GM19452 (cell line): ENCODE measurements at regions not wholly inside any gene's neighbourhood (a gene's known extent, or its start where the extent isn't known, plus 50 kb on each side); places are given as distances from the start of the nearest gene placed in this dataset.
"Not testable (repeated sequence)": the region's sequence is repeated elsewhere in the genome, so short reads cannot be mapped to it uniquely, and the experiment has no call there.

Experiments
- ATAC-seq: cut with Tn5 transposase; IDR thresholded peaks from one replicate; pipeline ENCODE4 v1.9.1; 2021; ENCODE audit not compliant: unreplicated experiment

DNA sequence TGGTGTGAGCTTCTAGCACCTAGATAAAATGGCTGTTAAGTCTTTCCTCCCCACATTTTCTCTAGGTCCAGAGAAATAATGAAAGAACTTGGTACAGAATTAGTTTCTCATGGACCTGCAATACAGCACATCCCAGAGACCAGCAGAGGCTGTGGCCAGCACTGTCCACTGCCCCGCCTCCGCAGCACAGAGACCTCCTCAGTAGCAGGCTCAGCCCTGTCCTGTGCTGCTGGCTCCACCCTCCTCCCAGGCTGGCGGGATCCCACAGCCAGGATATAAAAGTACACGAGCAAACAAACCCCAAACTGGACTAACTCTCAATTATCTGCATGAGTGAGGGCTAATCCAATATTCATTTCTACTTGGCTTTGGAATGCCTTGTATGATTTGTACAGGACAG, 401.5 kb downstream of the RPS6KC1 start:
- no peak for ATAC-seq

DNA sequence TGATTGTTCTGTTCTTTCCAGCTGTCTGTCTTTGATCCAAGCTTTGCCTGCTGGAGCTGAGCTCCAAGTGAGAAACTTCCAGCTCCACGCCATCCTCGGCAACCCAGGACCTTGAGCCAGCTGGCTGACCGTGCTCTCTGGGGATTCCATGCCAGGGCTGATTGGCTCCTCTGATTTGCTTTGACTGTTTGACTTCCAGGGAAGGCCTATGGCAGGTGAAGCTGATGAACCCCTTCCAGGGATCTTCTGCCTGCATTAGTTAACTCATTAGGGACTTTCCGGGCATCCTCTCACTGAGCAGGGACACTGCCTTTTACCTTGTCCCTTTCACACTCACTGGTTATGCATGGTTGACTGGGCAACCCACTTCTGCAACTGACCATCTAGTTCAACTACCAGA, 406.1 kb downstream of the RPS6KC1 start:
- no peak for ATAC-seq

DNA sequence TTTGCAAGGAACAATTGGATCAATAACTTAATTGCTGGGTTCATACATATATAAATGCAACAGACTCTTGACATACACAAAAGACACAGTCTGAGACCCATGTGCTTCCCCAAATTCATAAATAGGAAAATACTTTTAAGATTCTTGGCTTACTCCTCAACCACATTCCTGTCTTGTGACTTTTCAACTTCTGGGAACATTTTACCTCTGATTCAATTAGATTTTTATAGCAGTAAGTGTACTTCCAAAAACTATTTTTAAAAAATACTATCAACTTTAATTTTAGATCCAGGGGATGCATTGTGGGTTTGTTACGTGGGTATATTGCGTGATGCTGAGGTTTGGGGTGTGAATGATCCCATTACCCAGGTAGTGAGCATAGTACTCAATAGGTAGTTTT, 406.7 kb downstream of the RPS6KC1 start:
- no peak for ATAC-seq

DNA sequence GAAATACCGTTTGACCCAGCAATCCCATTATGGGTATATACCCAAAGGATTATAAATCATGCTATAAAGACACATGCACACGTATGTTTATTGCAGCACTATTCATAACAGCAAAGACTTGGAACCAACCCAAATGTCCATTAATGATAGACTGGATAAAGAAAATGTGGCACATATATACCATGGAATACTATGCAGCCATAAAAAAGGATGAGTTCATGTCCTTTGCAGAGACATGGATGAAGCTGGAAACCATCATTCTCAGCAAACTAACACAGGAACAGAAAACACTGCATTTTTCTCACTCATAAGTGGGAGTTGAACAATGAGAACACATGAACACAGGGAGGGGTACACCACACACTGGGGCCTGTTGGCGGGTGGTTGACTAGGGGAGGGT, 411.3 kb downstream of the RPS6KC1 start:
- ATAC-seq = not testable (repeated sequence)

DNA sequence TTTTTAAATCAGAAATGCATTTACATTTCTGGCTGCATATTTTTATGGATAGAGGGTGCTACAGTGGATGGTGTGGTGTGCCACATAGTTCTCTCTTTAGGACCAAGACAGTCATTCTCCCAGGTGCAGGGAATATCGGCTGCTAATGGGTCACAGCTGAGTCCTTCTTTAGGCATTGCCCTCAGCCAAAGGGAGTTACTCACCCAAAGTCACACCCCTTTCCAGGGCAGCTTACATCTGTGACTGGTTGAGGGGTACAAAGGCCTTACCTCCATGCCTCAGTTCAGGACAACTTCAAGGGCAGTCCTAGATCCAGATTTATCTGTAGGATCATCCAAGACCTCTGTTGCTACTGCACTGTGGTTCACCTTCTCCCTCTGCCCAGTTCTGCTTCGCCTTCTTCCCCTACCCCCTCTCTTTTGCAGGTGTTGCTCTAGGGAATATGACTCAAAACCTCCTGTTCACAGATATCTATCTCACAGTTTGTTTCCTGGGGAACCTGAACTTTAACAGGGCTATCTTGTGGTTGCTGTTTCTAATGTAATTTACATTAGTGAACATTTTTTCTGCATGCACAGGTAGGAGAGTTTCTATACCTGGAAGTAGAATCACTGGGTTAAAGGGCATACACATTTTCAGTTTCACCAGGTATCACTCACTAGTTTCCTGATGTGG, 413.9 kb downstream of the RPS6KC1 start:
- no peak for ATAC-seq

DNA sequence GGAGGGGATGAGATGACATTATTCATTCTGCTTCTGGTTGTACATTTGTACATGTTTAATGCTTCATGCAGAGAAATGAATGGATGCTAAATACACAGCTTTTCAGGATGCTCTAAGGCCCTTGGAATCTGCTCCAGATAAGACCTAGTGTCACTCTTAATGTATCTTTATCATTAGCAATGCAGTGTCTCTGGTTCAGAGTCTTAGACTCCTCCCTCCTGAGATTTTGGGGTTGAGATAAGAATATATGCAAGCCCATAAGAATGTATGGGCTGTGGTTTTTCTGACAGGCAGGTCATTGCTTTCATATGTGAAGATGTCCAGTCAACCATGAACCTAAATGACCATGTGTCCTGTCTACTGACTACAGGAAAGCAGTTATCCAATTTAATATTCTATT, 415.5 kb downstream of the RPS6KC1 start:
- no peak for ATAC-seq

DNA sequence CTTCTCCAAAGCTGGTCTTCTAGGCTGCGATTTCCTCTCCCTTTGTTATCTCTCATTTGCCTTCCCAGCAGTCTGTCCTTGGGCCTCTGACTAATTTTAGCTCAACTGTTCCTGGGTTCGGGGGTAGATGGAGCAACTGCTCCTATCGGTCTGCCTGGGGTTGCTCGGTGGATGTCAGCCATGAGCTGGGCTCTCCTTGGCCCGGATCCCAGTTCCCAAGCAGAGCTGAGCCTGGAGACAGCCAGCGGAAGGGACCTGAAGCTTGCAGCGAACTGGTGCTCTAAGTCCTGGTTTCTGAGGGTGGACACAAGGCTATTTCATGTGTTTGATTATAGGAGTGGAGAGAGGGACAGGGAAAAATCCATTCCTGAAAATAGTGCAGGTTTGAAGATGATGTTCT, 423.0 kb downstream of the RPS6KC1 start:
- no peak for ATAC-seq

DNA sequence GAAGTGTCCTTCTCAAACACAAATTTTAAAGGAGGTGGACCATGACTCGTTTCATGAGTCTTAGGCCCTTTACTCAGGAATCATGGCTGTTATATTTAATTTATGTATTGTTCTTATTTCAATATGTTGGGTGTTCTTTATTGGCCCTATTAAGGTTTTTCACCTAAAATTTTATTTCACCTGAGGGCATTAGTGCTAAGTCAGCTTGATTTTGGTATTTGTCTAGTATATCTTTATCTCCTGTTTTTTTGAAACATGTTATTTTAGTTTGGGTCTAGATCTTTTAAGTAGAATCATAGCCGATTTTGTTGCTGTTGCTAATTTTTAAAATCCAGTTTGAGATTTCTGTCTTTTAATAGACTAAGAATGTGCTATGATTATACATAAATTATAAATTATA, 430.4 kb downstream of the RPS6KC1 start:
- no peak for ATAC-seq

DNA sequence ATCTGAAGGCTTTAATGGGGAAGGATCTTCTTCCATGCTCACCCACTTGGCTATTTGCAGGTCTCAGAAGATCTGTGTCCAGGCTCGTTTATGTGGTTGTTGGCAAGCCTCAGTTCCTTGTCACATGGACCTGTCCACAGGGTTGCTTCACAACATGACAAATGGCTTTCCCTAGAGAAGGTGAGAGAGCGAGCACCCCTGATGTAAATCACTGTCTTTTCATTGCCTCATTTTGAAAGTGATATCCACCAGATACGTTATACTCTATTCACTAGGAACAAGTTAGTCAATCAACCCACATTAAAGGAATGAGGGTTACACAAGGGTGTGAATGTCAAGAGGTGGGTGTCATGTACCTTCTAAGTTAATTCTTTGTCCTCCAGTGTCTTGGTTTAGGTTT, 433.3 kb downstream of the RPS6KC1 start:
- no peak for ATAC-seq

DNA sequence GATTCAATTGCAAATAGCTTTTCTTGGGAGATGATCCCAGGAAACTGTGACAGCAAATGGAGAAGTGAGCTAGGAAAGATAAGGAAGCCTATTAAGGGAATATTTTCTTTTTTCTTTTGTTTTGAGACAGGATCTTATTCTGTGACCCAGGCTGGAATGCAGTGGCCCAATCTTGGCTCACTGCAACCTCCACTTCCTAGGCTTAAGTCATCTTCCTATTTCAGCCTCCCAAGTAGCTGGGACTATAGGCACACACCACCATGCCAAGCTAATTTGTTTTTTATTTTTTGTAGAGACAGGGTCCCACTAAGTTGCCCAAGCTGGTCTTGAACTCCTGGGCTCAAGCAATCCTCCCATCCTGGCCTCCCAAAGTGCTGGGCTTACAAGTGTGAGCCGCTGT, 433.7 kb downstream of the RPS6KC1 start:
- ATAC-seq = no peak

DNA sequence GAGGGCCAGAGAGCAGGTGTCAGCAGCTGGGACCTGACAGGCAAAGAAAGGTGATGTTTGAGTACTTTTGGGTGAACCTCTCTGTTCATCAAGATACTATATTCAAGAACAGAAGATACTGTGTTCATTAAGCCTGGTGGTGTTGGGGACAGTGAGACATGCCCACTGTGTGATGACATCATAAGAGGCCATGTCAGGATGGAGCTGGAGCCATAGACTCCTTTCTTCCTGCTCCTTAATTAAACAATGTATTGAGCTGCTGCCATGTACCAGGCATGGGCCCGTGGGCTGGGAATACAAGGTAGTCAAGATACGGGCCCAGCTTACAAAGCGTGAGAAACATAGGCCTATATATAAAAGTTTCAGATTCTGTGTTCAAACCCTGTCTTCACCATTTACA, 435.4 kb downstream of the RPS6KC1 start:
- ATAC-seq = no peak

DNA sequence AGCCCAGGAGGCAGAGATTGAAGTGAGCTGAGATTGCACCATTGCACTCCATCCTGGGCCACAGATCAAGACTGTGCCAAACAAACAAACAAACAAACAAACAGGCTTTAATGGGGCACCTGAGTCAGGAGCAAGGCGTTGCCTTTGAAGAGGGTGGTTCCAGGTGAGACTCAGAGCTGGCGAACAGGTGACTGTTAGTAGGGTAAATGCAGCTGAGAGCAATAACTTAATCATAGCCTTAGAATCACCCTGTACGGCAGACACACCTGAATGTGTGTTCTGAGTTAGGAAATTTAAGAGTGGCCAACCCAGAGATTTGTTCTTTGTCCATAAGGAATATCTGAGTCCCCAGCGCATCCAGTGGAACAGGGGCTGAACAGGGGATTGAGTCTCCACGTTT, 440.4 kb downstream of the RPS6KC1 start:
- ATAC-seq = no peak

DNA sequence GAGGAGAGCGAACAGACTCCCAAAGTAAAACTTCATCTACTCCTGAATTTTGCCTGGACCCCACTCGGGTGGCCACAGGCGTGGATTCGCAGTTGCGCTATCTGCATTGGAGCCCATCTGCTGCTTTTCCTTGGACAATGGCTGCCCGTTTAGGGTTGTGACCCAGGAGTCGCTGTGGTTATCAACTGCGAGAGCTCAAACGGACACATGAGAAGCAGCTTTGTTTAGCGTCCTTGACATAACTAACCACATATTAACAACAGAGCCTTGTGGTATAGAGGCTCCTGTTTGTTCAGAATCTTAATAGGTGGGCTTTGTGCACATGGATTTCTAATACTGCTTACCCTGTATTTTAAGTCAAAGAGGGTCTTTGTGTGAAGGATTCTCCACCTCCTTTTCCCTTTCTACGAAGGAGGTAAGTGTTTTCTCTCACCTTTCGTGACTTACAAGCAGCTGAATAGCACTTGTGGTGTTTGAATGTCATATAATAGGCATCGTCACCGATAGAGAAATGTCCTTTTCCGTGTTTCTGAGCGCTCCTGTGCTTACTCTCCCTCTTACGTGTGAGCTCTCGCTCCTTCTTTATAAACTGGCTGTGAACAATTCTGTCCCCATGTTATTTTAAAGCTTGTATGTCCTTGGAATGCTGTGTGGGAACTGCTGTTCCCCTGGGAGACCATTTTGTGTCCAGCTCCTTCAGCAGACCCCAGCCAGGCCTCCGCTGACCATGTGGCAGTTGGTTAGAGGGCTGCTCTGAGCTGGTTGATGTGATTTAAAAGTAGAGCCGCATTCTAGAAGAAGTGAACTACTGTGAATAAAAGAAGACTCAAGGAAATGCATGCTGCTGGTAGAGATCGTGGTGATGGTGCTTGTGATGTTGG, 441.4 kb downstream of the RPS6KC1 start:
- ATAC-seq = no peak

DNA sequence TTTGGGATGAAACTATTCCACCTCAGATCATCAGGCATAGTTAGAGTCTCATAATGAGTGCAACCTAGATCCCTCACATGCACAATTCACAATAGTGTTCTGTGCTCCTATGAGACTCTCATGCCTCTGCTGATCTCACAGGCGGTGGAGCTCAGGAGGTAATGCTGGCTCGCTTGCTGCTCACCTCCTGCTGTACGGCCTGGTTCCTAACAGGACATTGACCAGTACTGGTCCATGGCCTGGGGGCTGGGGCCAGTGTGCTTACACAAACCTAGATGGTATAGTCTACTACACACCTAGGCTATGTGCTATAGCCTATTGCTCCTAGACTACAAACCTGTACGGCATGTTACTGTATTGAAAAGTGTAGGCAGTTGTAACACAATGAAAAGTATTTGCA, 448.4 kb downstream of the RPS6KC1 start:
- ATAC-seq = no peak

DNA sequence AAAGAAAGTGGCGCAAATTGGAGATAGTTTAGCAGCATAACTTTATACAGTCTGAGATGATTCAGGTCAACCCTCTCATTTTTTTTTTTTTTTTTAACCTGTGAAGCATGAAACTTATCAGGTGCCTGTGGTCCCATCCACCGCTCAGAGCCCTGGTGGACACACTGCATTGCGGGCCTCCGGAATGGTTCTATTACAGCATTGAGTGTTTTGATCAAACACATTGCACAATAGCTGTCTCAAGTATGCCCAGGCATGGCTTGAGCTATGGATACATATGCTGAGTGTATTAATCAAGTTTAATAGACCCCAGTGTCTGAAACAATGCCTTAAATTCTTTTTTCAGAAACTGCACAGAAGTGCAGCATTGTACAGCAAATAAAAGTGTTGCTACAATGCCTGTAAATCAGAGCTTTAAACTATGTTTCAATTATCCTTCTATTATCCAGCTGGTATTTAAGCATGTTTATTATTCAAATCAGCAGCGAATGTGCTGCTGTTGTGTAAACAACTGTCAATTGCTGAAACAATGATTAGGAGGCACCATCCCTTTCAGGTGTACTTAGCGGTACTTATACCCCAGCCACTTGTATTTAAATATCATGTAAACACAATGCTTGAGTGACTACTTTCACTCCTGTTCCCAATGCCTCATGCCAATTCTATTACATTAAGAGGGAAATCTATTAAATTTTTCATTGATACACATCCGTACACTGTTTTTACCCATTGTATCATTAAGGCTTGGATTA, 456.6 kb downstream of the RPS6KC1 start:
- no peak for ATAC-seq

DNA sequence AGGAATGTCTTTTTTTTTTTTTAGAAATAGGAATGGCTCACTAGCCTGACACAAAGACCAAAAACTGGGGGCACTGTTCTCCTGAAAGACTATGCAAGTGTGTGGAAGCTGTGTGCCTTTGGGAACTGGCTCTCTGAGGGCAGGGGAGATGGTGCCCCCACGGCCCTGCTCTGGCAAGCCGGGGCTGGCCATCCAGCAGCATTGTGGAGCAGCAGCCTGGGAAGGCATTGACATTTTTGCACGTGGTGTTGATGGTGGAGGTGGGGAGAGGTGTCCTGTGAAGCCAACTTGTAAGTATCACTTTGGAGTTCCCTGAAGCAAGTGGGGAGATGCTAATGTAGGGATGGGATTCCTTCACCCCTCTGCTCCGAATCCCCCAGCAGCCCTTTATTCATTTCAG, 460.1 kb downstream of the RPS6KC1 start:
- no peak for ATAC-seq

DNA sequence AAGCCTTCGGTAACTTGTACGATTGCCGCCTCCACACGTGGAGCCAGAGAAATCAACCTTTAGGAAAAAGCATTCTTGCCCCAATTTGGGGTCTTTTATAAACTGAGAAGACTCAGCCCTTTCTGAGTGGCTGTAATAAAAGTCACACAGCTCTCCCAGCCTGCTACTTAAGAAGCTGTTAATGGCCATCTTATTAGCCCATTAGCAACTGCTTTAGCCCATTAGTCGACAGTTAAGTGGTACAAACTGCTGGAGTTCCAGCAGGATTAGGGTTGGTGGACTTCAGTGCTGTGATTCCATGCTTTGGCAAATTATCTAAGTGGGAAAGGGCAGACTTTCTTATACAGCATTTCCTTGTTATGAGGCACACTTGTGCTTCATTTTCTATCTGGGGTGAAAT, 461.3 kb downstream of the RPS6KC1 start:
- ATAC-seq = no peak

DNA sequence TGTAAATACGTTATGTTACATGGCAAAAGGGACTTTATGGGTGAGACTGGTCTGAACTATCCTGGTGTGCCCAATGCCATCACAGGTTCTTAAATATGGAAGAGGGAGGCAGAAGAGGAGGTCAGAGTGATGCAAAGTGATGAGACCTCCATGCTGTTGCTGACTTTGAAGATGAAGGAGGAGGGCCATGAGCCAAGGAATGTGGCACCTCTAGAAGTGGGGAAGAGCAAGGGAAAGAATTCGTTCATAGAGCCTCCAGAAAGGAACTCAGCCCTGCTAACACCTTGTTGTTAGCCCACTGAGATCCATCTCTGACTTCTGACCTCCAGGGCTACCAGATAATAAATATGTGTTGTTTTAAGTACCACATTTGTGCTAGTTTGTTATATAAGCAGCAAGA, 462.0 kb downstream of the RPS6KC1 start:
- no peak for ATAC-seq

DNA sequence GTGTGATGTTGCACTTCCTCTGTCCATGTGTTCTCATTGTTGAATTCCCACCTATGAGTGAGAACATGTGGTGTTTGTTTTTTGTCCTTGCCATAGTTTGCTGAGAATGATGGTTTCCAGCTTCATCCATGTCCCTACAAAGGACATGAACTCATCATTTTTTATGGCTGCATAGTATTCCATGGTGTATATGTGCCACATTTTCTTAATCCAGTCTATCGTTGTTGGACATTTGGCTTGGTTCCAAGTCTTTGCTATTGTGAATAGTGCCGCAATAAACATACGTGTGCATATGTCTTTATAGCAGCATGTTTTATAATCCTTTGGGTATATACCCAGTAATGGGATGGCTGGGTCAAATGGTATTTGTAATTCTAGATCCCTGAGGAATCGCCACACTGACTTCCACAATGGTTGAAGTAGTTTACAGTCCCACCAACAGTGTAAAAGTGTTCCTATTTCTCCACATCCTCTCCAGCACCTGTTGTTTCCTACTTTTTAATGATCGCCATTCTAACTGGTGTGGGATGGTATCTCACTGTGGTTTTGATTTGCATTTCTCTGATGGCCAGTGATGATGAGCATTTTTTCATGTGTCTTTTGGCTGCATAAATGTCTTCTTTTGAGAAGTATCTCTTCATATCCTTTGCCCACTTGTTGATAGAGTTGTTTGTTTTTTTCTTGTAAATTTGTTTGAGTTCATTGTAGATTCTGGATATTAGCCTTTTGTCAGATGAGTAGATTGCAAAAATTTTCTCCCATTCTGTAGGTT, 463.6 kb downstream of the RPS6KC1 start:
- ATAC-seq = not testable (repeated sequence)

DNA sequence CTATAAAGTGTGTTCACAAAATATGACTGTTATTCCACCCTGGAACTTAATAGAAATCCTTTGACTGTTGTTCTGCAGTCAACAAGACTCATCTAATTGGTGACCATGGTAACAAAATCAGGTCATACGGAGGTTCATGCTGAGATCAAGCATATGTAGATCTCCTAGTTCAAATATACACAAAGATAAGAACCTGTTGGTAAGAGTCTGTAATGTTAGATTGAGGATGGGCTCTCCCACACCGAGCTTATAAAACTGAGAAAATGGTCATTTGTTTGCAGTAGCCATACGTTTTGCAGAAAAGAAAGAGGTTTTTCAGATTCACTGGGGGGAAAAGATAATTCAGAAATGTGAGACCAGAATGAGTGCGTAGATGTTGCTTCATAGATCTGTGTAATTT, 468.1 kb downstream of the RPS6KC1 start:
- no peak for ATAC-seq

DNA sequence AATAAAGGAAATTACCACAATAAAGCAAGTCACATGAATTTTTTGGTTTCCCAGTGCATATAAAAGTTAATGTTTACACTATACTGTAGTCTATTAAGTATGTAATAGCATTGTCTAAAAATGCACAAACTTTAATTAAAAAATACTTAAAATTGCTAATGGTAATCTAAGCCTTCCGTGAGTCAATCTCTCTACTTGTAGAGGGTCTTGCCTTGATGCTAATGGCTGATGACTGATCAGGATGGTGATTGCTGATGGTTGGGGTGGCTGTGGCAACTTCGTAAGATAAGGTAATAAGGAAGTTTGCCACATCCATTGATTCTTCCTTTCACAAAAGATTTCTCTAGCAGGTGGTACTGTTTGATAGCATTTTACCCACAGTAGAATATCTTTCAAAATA, 466.6 kb upstream of the PROX1 start:
- no peak for ATAC-seq
